Endodermal cell (in vitro differentiated cells): ENCODE measurements at regions not wholly inside any gene's neighbourhood (a gene's known extent, or its start where the extent isn't known, plus 50 kb on each side); places are given as distances from the start of the nearest gene placed in this dataset.

ENCODE experiments used
- DNase-seq: peaks from one replicate; pipeline ENCODE4 v3.0.0-alpha.2; 2017
- H3K27ac ChIP-seq: 2 replicates; pipeline ENCODE4 v1.5.1; 2013; ENCODE audit warnings: mild to moderate bottlenecking, low read depth, low read length, moderate library complexity
- H3K27me3 ChIP-seq: 2 replicates; pipeline ENCODE4 v1.6.1; 2013; ENCODE audit warnings: mild to moderate bottlenecking, low read length, moderate library complexity; ENCODE audit not compliant: insufficient read depth, control insufficient read depth, poor library complexity, severe bottlenecking
- H3K36me3 ChIP-seq: 2 replicates; pipeline ENCODE4 v1.7.0; 2013; ENCODE audit warnings: mild to moderate bottlenecking, low read length, moderate library complexity; ENCODE audit not compliant: control insufficient read depth, insufficient read depth
- H3K4me1 ChIP-seq: one replicate; pipeline ENCODE4 v1.7.0; 2013; ENCODE audit warnings: low read length; ENCODE audit not compliant: control insufficient read depth, insufficient read depth
- H3K4me3 ChIP-seq: 2 replicates; pipeline ENCODE4 v1.5.1; 2013; ENCODE audit warnings: mild to moderate bottlenecking, low read length, moderate library complexity
- H3K9ac ChIP-seq: 2 replicates; pipeline ENCODE4 v1.6.1; 2013; ENCODE audit warnings: mild to moderate bottlenecking, low read length, moderate library complexity; ENCODE audit not compliant: poor library complexity, severe bottlenecking; ENCODE audit errors: extremely low read depth
- H3K9me3 ChIP-seq: 2 replicates; pipeline ENCODE4 v1.6.1; 2013; ENCODE audit warnings: mild to moderate bottlenecking, low read length, moderate library complexity; ENCODE audit not compliant: control insufficient read depth
- H3K27ac Mint-ChIP-seq: 2 replicates; pipeline ENCODE4 v1.8.0; 2020; ENCODE audit warnings: mixed read lengths
- H3K27me3 Mint-ChIP-seq: 2 replicates; pipeline ENCODE4 v1.8.0; 2021; ENCODE audit warnings: mild to moderate bottlenecking, mixed read lengths; ENCODE audit not compliant: insufficient read depth
- H3K36me3 Mint-ChIP-seq: 2 replicates; pipeline ENCODE4 v1.8.0; 2020; ENCODE audit warnings: low read depth, mixed read lengths
- H3K4me1 Mint-ChIP-seq: 2 replicates; pipeline ENCODE4 v1.8.0; 2020; ENCODE audit warnings: mixed read lengths
- H3K4me3 Mint-ChIP-seq: 2 replicates; pipeline ENCODE4 v1.8.0; 2020; ENCODE audit warnings: mild to moderate bottlenecking, moderate library complexity, mixed read lengths
- H3K9me3 Mint-ChIP-seq: 2 replicates; pipeline ENCODE4 v1.8.0; 2020; ENCODE audit warnings: mild to moderate bottlenecking, mixed read lengths
- WGBS, 2 experiments: methylation state at CpG; one replicate each; pipeline versions ENCODE4 v1.1.5 to v1.1.7; 2013; ENCODE audit warnings: missing lambda C conversion rate in 2 of 2, mixed read lengths in 1 of 2; ENCODE audit not compliant: insufficient coverage in 1 of 2, insufficient read length in 1 of 2; 5-methylcytosine and 5-hydroxymethylcytosine counted together
- TF ChIP-seq, protein P1 (sequence below): fragments of 200-600 bp; sonication (generic); conservative IDR thresholded peaks from 2 replicates; pipeline ENCODE4 v1.5.0; 2021; ENCODE audit warnings: antibody characterized with exemption, mild to moderate bottlenecking

DNA sequence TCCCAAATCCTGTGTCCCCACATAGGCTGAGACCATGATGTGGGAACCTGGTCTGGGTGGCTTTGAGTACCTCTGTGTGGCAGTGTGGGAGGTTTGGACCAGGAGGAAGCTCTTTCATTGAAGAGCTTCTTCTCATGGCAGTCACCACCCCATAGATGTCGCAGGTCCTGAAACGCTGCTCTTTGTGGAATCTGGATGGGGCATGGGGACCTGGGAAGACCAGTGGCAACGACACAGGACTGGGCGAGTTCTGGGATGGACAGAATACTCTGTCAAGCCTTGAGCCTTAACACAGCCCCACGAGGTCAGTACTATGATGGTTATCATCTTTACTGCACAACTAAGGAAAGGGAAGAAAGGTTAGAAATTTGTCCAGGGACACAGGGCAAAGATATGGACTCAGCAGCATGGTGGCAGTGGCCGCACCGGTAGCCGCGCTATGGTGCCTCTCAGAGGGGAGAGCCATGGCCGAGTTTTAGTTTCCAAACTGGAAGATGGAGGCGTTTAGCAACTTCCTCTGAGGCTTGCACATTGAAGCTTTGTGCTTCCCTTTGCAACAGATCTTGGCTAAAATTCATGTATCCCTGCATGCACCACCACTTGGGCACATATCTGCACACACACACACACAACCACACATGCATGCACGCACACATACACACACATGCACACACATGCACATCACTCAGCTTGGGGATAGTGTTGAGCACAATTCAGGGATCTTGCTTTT, 117.7 kb upstream of the C1orf174 start:
- DNase-seq, result peak; percentile 36
- TF ChIP-seq, protein P1, sequence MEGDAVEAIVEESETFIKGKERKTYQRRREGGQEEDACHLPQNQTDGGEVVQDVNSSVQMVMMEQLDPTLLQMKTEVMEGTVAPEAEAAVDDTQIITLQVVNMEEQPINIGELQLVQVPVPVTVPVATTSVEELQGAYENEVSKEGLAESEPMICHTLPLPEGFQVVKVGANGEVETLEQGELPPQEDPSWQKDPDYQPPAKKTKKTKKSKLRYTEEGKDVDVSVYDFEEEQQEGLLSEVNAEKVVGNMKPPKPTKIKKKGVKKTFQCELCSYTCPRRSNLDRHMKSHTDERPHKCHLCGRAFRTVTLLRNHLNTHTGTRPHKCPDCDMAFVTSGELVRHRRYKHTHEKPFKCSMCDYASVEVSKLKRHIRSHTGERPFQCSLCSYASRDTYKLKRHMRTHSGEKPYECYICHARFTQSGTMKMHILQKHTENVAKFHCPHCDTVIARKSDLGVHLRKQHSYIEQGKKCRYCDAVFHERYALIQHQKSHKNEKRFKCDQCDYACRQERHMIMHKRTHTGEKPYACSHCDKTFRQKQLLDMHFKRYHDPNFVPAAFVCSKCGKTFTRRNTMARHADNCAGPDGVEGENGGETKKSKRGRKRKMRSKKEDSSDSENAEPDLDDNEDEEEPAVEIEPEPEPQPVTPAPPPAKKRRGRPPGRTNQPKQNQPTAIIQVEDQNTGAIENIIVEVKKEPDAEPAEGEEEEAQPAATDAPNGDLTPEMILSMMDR, result no peak
- H3K9ac ChIP-seq, result no peak overlapping the region
- peaks cover 5% of the 10 kb centered on the region for H3K9me3 Mint-ChIP-seq
- H3K4me3 ChIP-seq, result no peak overlapping the region
- no peak overlapping the region for H3K4me3 Mint-ChIP-seq
- no peaks in the 10 kb centered on the region for H3K36me3 ChIP-seq
- H3K4me1 Mint-ChIP-seq, result no peaks in the 10 kb centered on the region
- H3K27ac Mint-ChIP-seq, result no peak overlapping the region
- no peaks in the 10 kb centered on the region for H3K36me3 Mint-ChIP-seq
- WGBS, 2 experiments, result 92 to 93% methylated on average over 10 to 12 of the region's 12 CpGs
- H3K27ac ChIP-seq, result no peak overlapping the region
- H3K9me3 ChIP-seq, result no peaks in the 10 kb centered on the region
- no peaks in the 10 kb centered on the region for H3K27me3 ChIP-seq
- no peaks in the 10 kb centered on the region for H3K4me1 ChIP-seq
- H3K27me3 Mint-ChIP-seq, result no peaks in the 10 kb centered on the region

DNA sequence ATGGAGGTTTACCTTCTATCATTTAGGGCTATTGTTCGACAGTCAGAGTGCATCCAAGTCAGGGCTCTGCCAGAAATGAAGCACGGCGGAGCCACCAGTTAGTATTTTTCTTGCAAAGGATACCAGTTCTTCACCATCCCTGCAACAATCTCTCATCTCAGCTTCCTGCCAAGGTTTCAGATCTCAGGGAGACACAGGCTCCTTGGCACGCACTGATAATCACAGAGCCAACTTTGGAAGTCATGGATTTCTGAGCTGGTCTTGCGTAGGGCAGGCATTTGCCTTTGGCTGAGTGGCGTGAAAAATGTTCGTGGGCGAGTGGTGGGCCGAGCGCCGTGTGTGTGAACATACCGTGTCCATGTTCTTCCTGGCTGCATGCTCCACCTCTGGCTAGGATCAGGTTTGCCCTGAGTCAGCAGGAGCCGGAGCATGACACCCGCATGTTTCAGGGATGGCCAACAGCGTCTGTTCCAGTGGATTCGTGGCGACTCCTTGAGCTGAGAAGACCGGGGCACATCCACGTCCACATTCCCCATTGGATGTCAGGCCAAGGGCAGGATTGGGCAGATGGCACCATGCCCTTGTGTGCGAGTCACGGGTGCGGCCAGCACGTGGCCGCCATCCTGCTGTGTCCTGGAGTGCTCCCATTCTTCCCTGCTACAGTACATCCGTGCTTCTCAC, 118.5 kb upstream of the C1orf174 start:
- Histone ChIP-seq H3K27ac (no peak overlapping the region), H3K36me3 (no peaks in the 10 kb centered on the region), H3K9ac (no peak overlapping the region), H3K4me3 (no peak overlapping the region), H3K4me1 (no peaks in the 10 kb centered on the region), H3K27me3 (no peaks in the 10 kb centered on the region), H3K9me3 (no peaks in the 10 kb centered on the region)
- no peak for DNase-seq
- Mint-ChIP-seq H3K36me3 (no peaks in the 10 kb centered on the region), H3K27me3 (no peaks in the 10 kb centered on the region), H3K27ac (no peak overlapping the region), H3K9me3 (peaks cover 5% of the 10 kb centered on the region), H3K4me3 (no peak overlapping the region), H3K4me1 (no peaks in the 10 kb centered on the region)
- TF ChIP-seq, protein P1, result no peak
- WGBS, 2 experiments, result 90 to 93% methylated on average over 20 to 25 of the region's 25 CpGs

DNA sequence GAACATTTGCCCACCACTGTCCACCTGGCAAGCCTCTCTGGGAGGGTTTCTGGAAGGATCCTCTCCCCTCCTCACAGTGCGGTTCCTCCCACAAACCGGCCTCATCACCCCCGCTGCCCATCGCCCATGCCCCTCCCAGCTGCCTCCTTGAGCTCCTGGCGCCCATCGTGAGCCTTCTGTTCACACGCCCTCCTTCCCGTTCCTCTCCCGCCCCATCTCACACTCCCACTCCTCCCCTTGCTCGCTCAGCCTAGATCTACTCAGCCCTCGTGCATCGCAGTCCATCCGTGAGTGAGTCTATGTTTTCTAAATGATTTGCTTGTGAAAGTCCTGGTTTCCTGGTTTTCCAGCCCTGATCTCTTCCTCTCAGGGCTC, 119.1 kb upstream of the C1orf174 start:
- no peaks in the 10 kb centered on the region for H3K4me1 Mint-ChIP-seq
- Histone ChIP-seq H3K36me3 (no peaks in the 10 kb centered on the region), H3K9ac (no peak overlapping the region), H3K27me3 (no peaks in the 10 kb centered on the region), H3K9me3 (no peaks in the 10 kb centered on the region), H3K4me1 (no peaks in the 10 kb centered on the region), H3K4me3 (no peak overlapping the region), H3K27ac (no peak overlapping the region)
- no peak overlapping the region for H3K4me3 Mint-ChIP-seq
- WGBS, 2 experiments, result 91 to 97% methylated on average over 7 to 13 of the region's 13 CpGs
- no peaks in the 10 kb centered on the region for H3K36me3 Mint-ChIP-seq
- peak overlapping the region; percentile 14 for H3K27ac Mint-ChIP-seq
- H3K9me3 Mint-ChIP-seq, result peaks cover 5% of the 10 kb centered on the region
- DNase-seq, result no peak
- TF ChIP-seq, protein P1, result no peak
- no peaks in the 10 kb centered on the region for H3K27me3 Mint-ChIP-seq
